Lung (tissue), 11 donors: ENCODE measurements at regions not wholly inside any gene's neighbourhood (a gene's known extent, or its start where the extent isn't known, plus 50 kb on each side); places are given as distances from the start of the nearest gene placed in this dataset.

Experiments used
- ATAC-seq: fragments of 200-7000 bp; cut with Tn5 transposase; one replicate; pipeline ENCODE4 v1.9.1; 2020; ENCODE audit warnings: moderate number of reproducible peaks; ENCODE audit not compliant: insufficient read depth, low FRiP score
- DNase-seq, 3 donors: peaks; one replicate each; pipeline ENCODE4 v3.0.0-alpha.2; 2013 to 2017
- H3K27ac ChIP-seq, 2 donors: one replicate each; pipeline ENCODE4 v1.5.1; 2013; ENCODE audit warnings: mild to moderate bottlenecking in 2 of 2, moderate library complexity in 2 of 2, control low read depth in 1 of 2, inconsistent platforms in 1 of 2, low read depth in 1 of 2, low read length in 1 of 2
- H3K27me3 ChIP-seq, 3 donors: one replicate each; pipeline ENCODE4 v1.5.1; 2013; ENCODE audit warnings: low read length in 2 of 3; ENCODE audit not compliant: control insufficient read depth in 3 of 3, insufficient read depth in 3 of 3
- H3K36me3 ChIP-seq, 4 donors: one replicate each; pipeline ENCODE4 v1.5.1; 2013; ENCODE audit warnings: low read length in 4 of 4, mild to moderate bottlenecking in 1 of 4, moderate library complexity in 1 of 4; ENCODE audit not compliant: control insufficient read depth in 4 of 4, insufficient read depth in 4 of 4
- H3K4me1 ChIP-seq, 5 donors: one replicate each; pipeline ENCODE4 v1.5.1; 2013; ENCODE audit warnings: low read length in 5 of 5, mild to moderate bottlenecking in 2 of 5, moderate library complexity in 1 of 5; ENCODE audit not compliant: control insufficient read depth in 5 of 5, insufficient read depth in 5 of 5
- H3K4me3 ChIP-seq: one replicate; pipeline ENCODE4 v1.5.1; 2013; ENCODE audit warnings: mild to moderate bottlenecking, control low read depth, moderate library complexity
- H3K9ac ChIP-seq, 2 donors: one replicate each; pipeline ENCODE4 v1.5.1; 2013; ENCODE audit warnings: low read length in 2 of 2, control low read depth in 1 of 2; ENCODE audit not compliant: insufficient read depth in 1 of 2
- H3K9me3 ChIP-seq, 4 donors: one replicate each; pipeline ENCODE4 v1.5.1; 2013; ENCODE audit warnings: low read length in 3 of 4, mild to moderate bottlenecking in 1 of 4, moderate library complexity in 1 of 4; ENCODE audit not compliant: control insufficient read depth in 4 of 4, insufficient read depth in 3 of 4
- WGBS, 2 donors: extraction: QIAGEN DNeasy Blood & Tissue Kit; methylation state at CpG; one replicate each; pipeline ENCODE4 v1.1.7; 2013; 5-methylcytosine and 5-hydroxymethylcytosine counted together
- TF ChIP-seq, protein P1 (sequence below): IDR thresholded peaks from 2 replicates; pipeline ENCODE4 v1.5.1; 2012; ENCODE audit warnings: mild to moderate bottlenecking; ENCODE audit errors: control extremely low read depth, extremely low read depth
- donor health status: control.
- donor health status: control.
- donor health status: Bipolar disorder and iron deficiency.
- donor health status: healthy.
- donor health status: DM: yes; HTN: yes; CAD: no.

DNA sequence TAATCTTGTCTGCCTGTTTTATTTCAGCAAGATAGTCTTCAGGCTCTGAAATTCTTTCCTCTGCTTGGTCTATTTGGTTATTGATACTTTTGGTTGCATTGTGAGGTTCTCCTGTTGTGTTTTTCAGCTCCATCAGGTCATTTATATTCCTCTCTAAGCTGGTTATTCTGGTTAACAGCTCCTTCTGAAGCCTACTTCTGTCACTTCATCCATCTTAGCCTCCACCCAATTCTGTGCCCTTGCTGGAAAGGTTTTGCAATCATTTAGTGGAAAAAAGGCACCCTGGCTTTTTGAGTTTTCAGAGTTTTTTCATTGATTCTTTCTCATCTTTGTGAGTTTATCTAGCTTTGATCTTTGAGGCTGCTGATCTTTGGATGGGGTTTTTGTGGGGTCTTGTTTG is 647.7 kb downstream of the SPRY1 start:
- TF ChIP-seq, protein P1, sequence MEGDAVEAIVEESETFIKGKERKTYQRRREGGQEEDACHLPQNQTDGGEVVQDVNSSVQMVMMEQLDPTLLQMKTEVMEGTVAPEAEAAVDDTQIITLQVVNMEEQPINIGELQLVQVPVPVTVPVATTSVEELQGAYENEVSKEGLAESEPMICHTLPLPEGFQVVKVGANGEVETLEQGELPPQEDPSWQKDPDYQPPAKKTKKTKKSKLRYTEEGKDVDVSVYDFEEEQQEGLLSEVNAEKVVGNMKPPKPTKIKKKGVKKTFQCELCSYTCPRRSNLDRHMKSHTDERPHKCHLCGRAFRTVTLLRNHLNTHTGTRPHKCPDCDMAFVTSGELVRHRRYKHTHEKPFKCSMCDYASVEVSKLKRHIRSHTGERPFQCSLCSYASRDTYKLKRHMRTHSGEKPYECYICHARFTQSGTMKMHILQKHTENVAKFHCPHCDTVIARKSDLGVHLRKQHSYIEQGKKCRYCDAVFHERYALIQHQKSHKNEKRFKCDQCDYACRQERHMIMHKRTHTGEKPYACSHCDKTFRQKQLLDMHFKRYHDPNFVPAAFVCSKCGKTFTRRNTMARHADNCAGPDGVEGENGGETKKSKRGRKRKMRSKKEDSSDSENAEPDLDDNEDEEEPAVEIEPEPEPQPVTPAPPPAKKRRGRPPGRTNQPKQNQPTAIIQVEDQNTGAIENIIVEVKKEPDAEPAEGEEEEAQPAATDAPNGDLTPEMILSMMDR = no peak
- no peaks in the 10 kb centered on the region for H3K36me3 ChIP-seq
- no peak overlapping the region for H3K9ac ChIP-seq
- peaks cover 0 to 5% (median 2%) of the 10 kb centered on the region in 4 donors for H3K9me3 ChIP-seq
- ATAC-seq (no peak), DNase-seq (no peak)
- H3K4me3 ChIP-seq = no peak overlapping the region
- H3K27ac ChIP-seq = no peak overlapping the region
- no peaks in the 10 kb centered on the region for H3K27me3 ChIP-seq
- H3K4me1 ChIP-seq = no peaks in the 10 kb centered on the region

DNA sequence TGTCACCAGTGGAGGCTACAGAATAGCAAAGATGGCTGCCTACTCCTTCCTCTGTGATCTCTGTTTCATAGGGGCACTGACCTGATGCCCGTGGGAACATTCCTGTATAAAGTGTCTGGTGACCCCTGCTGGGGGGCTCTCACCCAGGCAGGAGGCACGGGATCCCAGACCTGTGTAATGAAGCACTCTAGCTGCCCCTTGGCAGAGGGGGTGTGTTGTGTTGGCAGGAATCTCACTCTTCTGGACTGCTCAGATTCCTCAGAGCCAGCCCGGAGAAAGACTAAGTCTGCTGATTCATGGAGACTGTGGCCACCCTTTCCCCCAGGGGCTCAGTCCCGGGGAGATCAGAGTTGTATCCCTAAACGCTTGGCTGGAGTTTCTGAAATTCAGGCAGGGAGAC is 648.3 kb downstream of the SPRY1 start:
- Histone ChIP-seq H3K27ac (no peak overlapping the region), H3K4me3 (no peak overlapping the region), H3K27me3 (no peaks in the 10 kb centered on the region), H3K36me3 (no peaks in the 10 kb centered on the region), H3K9ac (no peak overlapping the region), H3K4me1 (no peaks in the 10 kb centered on the region), H3K9me3 (peaks cover 0 to 5% (median 2%) of the 10 kb centered on the region in 4 donors)
- TF ChIP-seq, protein P1 = no peak
- WGBS, 2 donors = 84 to 88% methylated on average over 5 of the region's 5 CpGs
- ATAC-seq (no peak), DNase-seq (no peak)

DNA sequence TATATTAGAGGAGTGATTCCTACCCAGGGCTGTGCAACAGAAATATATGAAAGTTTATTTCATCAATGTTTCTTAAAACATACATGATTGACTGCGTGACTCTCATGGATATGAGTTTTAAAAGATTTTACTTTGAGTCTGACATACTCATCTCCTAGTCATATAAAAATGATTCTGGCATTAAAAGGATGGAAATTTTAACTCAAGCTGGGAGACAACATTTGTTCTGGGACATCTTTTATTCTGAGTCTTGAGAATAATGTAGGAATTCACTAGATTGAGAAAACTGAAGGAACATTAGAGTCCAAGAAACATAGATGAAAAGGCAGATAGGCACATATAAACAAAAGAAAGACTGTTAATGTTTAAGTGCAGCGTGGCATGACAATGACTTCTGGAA is 649.6 kb downstream of the SPRY1 start:
- TF ChIP-seq, protein P1 = no peak
- Histone ChIP-seq H3K36me3 (no peaks in the 10 kb centered on the region), H3K4me1 (no peaks in the 10 kb centered on the region), H3K9me3 (peaks cover 0 to 5% (median 2%) of the 10 kb centered on the region in 4 donors), H3K9ac (no peak overlapping the region), H3K4me3 (no peak overlapping the region), H3K27me3 (no peaks in the 10 kb centered on the region), H3K27ac (no peak overlapping the region)
- WGBS, 2 donors = 82 to 89% methylated on average over 2 of the region's 2 CpGs
- DNase-seq = no peak
- ATAC-seq = no peak

DNA sequence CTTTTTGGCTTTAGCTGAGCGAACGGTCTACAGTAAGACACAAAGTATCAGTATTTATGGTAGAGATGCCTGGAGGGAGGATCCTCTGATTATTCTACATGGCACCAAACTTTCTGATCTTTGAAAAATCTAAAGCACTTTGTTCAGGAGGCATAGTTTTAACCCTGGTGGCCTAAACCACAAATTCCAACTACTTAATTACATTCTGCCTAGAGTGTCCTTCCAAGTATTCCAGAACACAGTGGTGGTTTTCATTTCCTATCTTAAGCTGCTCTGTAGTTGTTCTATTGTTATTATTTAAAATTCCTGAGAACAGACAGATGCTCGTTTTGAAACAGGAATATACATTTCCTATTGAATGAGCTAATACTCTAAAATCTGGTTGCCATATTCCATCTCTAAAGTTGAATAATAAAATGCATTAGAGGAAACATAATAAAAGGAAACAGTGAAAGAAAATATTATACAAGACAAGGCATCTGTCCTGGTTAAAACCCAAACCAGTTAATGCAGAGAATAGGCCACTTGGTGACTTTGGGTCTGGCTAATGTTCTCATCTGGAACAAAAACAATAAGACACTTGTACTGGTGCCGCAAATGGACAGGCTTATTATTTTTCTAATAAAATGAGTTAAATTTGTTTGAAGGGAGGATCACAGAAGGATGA is 657.4 kb downstream of the SPRY1 start:
- ATAC-seq (no peak), DNase-seq (no peak)
- Histone ChIP-seq H3K36me3 (no peaks in the 10 kb centered on the region), H3K9me3 (peaks cover 0 to 3% (median 0%) of the 10 kb centered on the region in 4 donors), H3K4me3 (no peak overlapping the region), H3K27me3 (no peaks in the 10 kb centered on the region), H3K9ac (no peak overlapping the region), H3K27ac (peak overlapping the region in 1 of 2 donors; percentile 9), H3K4me1 (peaks cover 0 to 3% (median 0%) of the 10 kb centered on the region in 5 donors)
- TF ChIP-seq, protein P1 = no peak
- WGBS, 2 donors = 89 to 92% methylated on average over 4 of the region's 4 CpGs
